ENCODE measurements at regions not wholly inside any gene's neighbourhood (a gene's known extent, or its start where the extent isn't known, plus 50 kb on each side); places are given as distances from the start of the nearest gene placed in this dataset.

DNA sequence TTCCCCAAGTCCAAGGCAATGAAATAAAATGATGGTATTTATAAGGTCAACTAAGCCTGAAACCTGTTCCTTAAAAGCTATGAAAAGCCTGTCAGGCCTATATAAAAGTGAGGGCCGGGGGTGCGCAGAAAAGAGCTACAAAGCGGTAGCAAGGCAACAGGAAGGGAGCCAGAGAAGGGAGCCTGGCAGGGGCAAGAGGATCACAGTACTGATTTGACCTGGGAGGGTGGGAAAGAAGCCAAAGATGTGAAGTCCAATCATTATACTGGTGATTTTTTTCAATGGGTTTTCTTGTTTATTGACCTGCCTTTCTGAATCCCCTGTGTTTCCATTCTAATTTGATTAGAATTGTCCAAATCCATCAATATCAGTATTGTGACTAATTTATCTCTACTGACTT, 64.3 kb upstream of the STT3B start:
- TF ChIP-seq, protein P1, sequence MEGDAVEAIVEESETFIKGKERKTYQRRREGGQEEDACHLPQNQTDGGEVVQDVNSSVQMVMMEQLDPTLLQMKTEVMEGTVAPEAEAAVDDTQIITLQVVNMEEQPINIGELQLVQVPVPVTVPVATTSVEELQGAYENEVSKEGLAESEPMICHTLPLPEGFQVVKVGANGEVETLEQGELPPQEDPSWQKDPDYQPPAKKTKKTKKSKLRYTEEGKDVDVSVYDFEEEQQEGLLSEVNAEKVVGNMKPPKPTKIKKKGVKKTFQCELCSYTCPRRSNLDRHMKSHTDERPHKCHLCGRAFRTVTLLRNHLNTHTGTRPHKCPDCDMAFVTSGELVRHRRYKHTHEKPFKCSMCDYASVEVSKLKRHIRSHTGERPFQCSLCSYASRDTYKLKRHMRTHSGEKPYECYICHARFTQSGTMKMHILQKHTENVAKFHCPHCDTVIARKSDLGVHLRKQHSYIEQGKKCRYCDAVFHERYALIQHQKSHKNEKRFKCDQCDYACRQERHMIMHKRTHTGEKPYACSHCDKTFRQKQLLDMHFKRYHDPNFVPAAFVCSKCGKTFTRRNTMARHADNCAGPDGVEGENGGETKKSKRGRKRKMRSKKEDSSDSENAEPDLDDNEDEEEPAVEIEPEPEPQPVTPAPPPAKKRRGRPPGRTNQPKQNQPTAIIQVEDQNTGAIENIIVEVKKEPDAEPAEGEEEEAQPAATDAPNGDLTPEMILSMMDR (IDR thresholded peaks at IDR 0.05; ENCODE audit: low read length) = no peak
- TF ChIP-seq EZH2 (IDR thresholded peaks at IDR 0.05; ENCODE audit: borderline replicate concordance, low read length) = no peak
- H2AFZ ChIP-seq (ENCODE audit: low read length) = no peak overlapping the region
- H3K4me2 ChIP-seq (ENCODE audit: low read length) = no peak overlapping the region
- H3K4me3 ChIP-seq (ENCODE audit: low read depth, low read length, poor library complexity, severe bottlenecking) = no peak overlapping the region
- H4K20me1 ChIP-seq (ENCODE audit: insufficient read depth, low read length) = no peaks in the 10 kb centered on the region
- H3F3A ChIP-seq (ENCODE audit: insufficient read depth, low read length) = no peaks in the 10 kb centered on the region
- no peaks in the 10 kb centered on the region for H3K79me2 ChIP-seq (ENCODE audit: insufficient read depth, low read length)
- H3K9me3 ChIP-seq (ENCODE audit: low read length) = peaks cover 4% of the 10 kb centered on the region; the same call in 1 of the 2 replicates
- H3K36me3 ChIP-seq (ENCODE audit: insufficient read depth, low read length) = no peaks in the 10 kb centered on the region
- no peaks in the 10 kb centered on the region for H3K4me1 ChIP-seq (ENCODE audit: insufficient read depth, low read length, severe bottlenecking)
- no peaks in the 10 kb centered on the region for H3K27me3 ChIP-seq (ENCODE audit: insufficient read depth, low read length)
- H3K9ac ChIP-seq (ENCODE audit: low read length) = no peak overlapping the region
- H3K9me2 ChIP-seq (ENCODE audit: low read depth, low read length) = no peaks in the 10 kb centered on the region
- H3K27ac ChIP-seq (ENCODE audit: low read depth, low read length, poor library complexity, severe bottlenecking) = no peak overlapping the region

DNA sequence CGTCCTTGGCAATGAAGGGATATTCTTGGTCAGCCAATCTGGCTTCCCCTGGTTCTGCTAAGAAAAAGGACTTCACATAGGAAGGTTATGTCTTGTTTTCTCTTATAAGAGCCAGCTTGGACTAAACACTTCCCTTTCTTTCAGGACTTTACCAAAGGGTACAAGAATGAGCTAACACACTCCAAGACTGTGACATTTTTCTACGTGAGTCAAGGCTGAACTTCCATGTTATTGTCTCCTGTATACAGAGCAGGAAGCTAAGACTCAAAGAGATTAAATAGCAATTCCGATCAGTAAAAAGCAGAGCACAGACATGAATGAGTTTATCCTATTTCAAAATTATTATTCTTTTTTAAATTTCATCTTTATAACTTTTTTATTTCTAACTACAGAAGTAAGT, 63.3 kb upstream of the STT3B start:
- no peaks in the 10 kb centered on the region for H3K79me2 ChIP-seq (ENCODE audit: insufficient read depth, low read length)
- TF ChIP-seq EZH2 (IDR thresholded peaks at IDR 0.05; ENCODE audit: borderline replicate concordance, low read length) = no peak
- TF ChIP-seq, protein P1 (IDR thresholded peaks at IDR 0.05; ENCODE audit: low read length) = no peak
- H4K20me1 ChIP-seq (ENCODE audit: insufficient read depth, low read length) = no peaks in the 10 kb centered on the region
- no peak overlapping the region for H3K27ac ChIP-seq (ENCODE audit: low read depth, low read length, poor library complexity, severe bottlenecking)
- H2AFZ ChIP-seq (ENCODE audit: low read length) = no peak overlapping the region
- H3F3A ChIP-seq (ENCODE audit: insufficient read depth, low read length) = no peaks in the 10 kb centered on the region
- H3K4me2 ChIP-seq (ENCODE audit: low read length) = no peak overlapping the region
- no peaks in the 10 kb centered on the region for H3K4me1 ChIP-seq (ENCODE audit: insufficient read depth, low read length, severe bottlenecking)
- H3K9me2 ChIP-seq (ENCODE audit: low read depth, low read length) = no peaks in the 10 kb centered on the region
- no peak overlapping the region for H3K9ac ChIP-seq (ENCODE audit: low read length)
- H3K36me3 ChIP-seq (ENCODE audit: insufficient read depth, low read length) = no peaks in the 10 kb centered on the region
- no peak overlapping the region for H3K4me3 ChIP-seq (ENCODE audit: low read depth, low read length, poor library complexity, severe bottlenecking)
- H3K9me3 ChIP-seq (ENCODE audit: low read length) = peaks cover 4% of the 10 kb centered on the region; the same call in 1 of the 2 replicates
- no peaks in the 10 kb centered on the region for H3K27me3 ChIP-seq (ENCODE audit: insufficient read depth, low read length)

DNA sequence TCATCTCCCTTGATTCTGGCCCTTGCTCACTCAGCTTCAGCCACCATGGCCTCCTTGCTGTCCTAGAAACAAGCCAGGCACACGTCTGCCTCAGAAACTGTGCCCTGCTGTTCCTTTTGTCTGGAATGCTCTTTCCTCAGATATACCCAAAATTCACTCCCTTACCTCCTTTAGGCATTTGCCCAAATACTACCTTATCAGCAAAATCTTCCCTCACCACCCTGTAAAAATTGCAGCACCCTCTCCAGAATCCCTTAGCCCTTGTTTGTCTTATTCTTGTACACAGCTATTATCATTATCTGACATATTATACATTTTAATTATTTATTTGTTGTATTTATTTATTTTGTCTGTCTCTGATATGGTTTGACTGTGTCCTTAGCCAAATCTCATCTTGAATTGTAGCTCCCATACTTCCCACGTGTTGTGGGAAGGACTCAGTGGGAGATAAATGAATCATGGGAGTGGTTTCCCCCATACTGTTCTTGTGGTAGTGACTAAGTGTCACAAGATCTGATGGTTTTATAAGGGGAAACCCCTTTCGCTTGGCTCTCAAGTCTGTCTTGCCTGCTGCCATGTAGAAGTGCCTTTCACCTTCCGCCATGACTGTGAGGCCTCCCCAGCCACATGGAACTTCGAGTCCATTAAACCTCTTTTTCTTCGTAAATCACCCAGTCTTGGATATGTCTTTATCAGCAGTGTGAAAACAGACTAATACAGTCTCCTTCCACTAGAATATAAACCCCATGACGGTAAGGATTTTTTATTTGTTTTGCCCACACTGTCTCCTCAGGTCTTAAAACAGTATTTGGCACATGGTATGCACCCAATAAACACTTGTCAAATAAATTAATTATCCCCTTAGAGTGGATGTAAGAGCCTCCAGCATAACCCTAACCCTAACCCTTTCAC, 60.0 kb upstream of the STT3B start:
- TF ChIP-seq, protein P1 (IDR thresholded peaks at IDR 0.05; ENCODE audit: low read length) = no peak
- no peak for TF ChIP-seq EZH2 (IDR thresholded peaks at IDR 0.05; ENCODE audit: borderline replicate concordance, low read length)
- Histone ChIP-seq H3F3A (ENCODE audit: insufficient read depth, low read length) (no peaks in the 10 kb centered on the region), H3K4me3 (ENCODE audit: low read depth, low read length, poor library complexity, severe bottlenecking) (no peak overlapping the region), H3K27ac (ENCODE audit: low read depth, low read length, poor library complexity, severe bottlenecking) (no peak overlapping the region), H3K9ac (ENCODE audit: low read length) (no peak overlapping the region), H4K20me1 (ENCODE audit: insufficient read depth, low read length) (no peaks in the 10 kb centered on the region), H3K27me3 (ENCODE audit: insufficient read depth, low read length) (no peaks in the 10 kb centered on the region), H3K36me3 (ENCODE audit: insufficient read depth, low read length) (no peaks in the 10 kb centered on the region), H3K9me2 (ENCODE audit: low read depth, low read length) (no peaks in the 10 kb centered on the region), H3K79me2 (ENCODE audit: insufficient read depth, low read length) (no peaks in the 10 kb centered on the region), H3K4me1 (ENCODE audit: insufficient read depth, low read length, severe bottlenecking) (no peaks in the 10 kb centered on the region), H3K9me3 (ENCODE audit: low read length) (peaks cover 4% of the 10 kb centered on the region; the same call in 1 of the 2 replicates), H2AFZ (ENCODE audit: low read length) (no peak overlapping the region), H3K4me2 (ENCODE audit: low read length) (no peak overlapping the region)
